Endometrial microvascular endothelial cells (primary cell): ENCODE measurements at regions not wholly inside any gene's neighbourhood (a gene's known extent, or its start where the extent isn't known, plus 50 kb on each side); places are given as distances from the start of the nearest gene placed in this dataset.
"Not testable (repeated sequence)": the region's sequence is repeated elsewhere in the genome, so short reads cannot be mapped to it uniquely, and the experiment has no call there.

Experiments
- in situ Hi-C: cut with HindIII; loops from 2 replicates; pipeline ENCODE4 v1.10.0; 2017; ENCODE audit warnings: low sequenced_read_pairs, low pct_unique_long_range_greater_than_20kb; ENCODE audit errors: inconsistent ontology term

- in situ Hi-C loops = no loop called here
These were observed 284.6 kb upstream of the RPS23 start for GRCh38 chr5:82562696-82563240.

GRCh38 chr5:82561797-82562196, 283.6 kb upstream of the RPS23 start:
- in situ Hi-C loops = no loop called here

GRCh38 chr5:82560969-82561368, 282.8 kb upstream of the RPS23 start:
- in situ Hi-C loops = no loop called here

GRCh38 chr5:82560561-82560960, 282.4 kb upstream of the RPS23 start:
- in situ Hi-C loops = no loop called here

GRCh38 chr5:82551840-82552385, 273.8 kb upstream of the RPS23 start:
- in situ Hi-C loops = no loop called here

- in situ Hi-C loops = no loop called here
These were observed 273.0 kb upstream of the RPS23 start for GRCh38 chr5:82551192-82551591.

- in situ Hi-C loops = no loop called here
These were observed 271.1 kb upstream of the RPS23 start for GRCh38 chr5:82549263-82549662.

GRCh38 chr5:82544004-82544403, 265.9 kb upstream of the RPS23 start:
- in situ Hi-C loops = no loop called here

GRCh38 chr5:82540301-82540700, 262.1 kb upstream of the RPS23 start:
- in situ Hi-C loops = no loop called here

- in situ Hi-C loops = no loop called here
These were observed 260.3 kb upstream of the RPS23 start for GRCh38 chr5:82538339-82539034.

- in situ Hi-C loops = no loop called here
These were observed 259.6 kb upstream of the RPS23 start for GRCh38 chr5:82537687-82538306.

GRCh38 chr5:82534986-82535385, 256.8 kb upstream of the RPS23 start:
- in situ Hi-C loops = no loop called here

GRCh38 chr5:82532075-82532474, 253.9 kb upstream of the RPS23 start:
- in situ Hi-C loops = not testable (repeated sequence)

- in situ Hi-C loops = no loop called here
These were observed 248.4 kb upstream of the RPS23 start for GRCh38 chr5:82526540-82526939.

GRCh38 chr5:82525626-82526025, 247.5 kb upstream of the RPS23 start:
- in situ Hi-C loops = no loop called here

GRCh38 chr5:82523633-82524032, 245.5 kb upstream of the RPS23 start:
- in situ Hi-C loops = no loop called here

GRCh38 chr5:82522897-82523296, 244.7 kb upstream of the RPS23 start:
- in situ Hi-C loops = no loop called here

- in situ Hi-C loops = no loop called here
These were observed 243.4 kb upstream of the RPS23 start for GRCh38 chr5:82521431-82522051.

- in situ Hi-C loops = no loop called here
These were observed 241.4 kb upstream of the RPS23 start for GRCh38 chr5:82519558-82519957.

GRCh38 chr5:82517544-82518075, 239.5 kb upstream of the RPS23 start:
- in situ Hi-C loops = no loop called here
